Activated CD4-positive, alpha-beta T cell treated with anti-CD3 and anti-CD28 coated beads, Interleukin-2, amount 50 U/mL, for 24 hours (primary cell): ENCODE measurements at regions not wholly inside any gene's neighbourhood (a gene's known extent, or its start where the extent isn't known, plus 50 kb on each side); places are given as distances from the start of the nearest gene placed in this dataset.
"Not testable (repeated sequence)": the region's sequence is repeated elsewhere in the genome, so short reads cannot be mapped to it uniquely, and the experiment has no call there.

Source experiments
- DNase-seq, 2 donors: peaks; one replicate each; pipeline ENCODE4 v3.0.0-alpha.2; 2020; ENCODE audit warnings: low read depth in 1 of 2, low spot score in 1 of 2

GRCh38 chr12:89191597-89191996, 160.7 kb downstream of the DUSP6 start:
- DNase-seq, result not testable (repeated sequence)

- DNase-seq, result no peak
Measured at GRCh38 chr12:89189448-89189847, 162.9 kb downstream of the DUSP6 start.

- DNase-seq, result no peak
Measured at GRCh38 chr12:89187507-89187906, 164.8 kb downstream of the DUSP6 start.

- DNase-seq, result no peak
Measured at GRCh38 chr12:89185889-89186288, 166.4 kb downstream of the DUSP6 start.

DNA sequence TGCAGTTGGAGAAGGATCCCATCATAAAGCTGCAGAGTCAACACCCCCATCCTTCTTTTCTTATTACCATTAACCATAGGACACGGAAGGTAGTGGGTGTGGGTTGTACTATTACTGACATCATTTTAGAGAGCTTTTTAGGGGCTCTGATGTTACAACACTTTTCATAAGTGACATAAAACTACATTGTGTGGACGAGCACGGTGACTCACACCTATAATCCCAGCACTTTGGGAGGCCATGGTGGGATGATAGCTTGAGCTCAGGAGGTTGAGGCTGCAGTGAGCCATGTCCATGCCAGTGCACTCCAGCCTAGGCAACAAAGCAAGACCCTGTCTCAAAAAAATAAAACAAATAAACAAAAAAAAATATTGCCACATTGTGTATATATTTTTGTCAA, 167.1 kb downstream of the DUSP6 start:
- DNase-seq, result no peak

DNA sequence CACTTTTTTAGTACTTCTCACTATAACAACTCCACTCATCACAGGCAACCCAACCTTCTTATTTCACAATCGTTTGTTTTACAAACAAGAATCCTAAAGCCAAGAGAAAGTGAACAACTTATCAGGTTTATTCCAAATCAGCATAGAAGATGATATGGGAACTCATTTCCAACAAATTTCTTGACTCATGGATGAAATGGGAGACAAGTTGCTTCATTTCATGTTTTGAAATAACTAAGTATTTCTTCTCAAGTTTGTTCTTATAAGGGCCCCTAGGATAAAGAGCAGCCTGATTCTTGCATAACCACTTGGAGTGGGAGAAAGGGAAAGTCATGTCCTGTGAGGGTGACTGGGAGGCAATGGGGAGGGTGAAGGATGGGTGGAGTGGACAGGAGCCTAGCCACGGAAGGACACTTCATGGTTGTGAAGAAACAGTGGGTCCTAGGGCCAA, 168.3 kb downstream of the DUSP6 start:
- DNase-seq, result no peak

- DNase-seq, result no peak
Measured at GRCh38 chr12:89181271-89181920, 170.9 kb downstream of the DUSP6 start.

GRCh38 chr12:89180496-89180895, 171.8 kb downstream of the DUSP6 start:
- no peak for DNase-seq

GRCh38 chr12:89179983-89180382, 172.3 kb downstream of the DUSP6 start:
- DNase-seq, result no peak

GRCh38 chr12:89179245-89179644, 173.1 kb downstream of the DUSP6 start:
- no peak for DNase-seq

DNA sequence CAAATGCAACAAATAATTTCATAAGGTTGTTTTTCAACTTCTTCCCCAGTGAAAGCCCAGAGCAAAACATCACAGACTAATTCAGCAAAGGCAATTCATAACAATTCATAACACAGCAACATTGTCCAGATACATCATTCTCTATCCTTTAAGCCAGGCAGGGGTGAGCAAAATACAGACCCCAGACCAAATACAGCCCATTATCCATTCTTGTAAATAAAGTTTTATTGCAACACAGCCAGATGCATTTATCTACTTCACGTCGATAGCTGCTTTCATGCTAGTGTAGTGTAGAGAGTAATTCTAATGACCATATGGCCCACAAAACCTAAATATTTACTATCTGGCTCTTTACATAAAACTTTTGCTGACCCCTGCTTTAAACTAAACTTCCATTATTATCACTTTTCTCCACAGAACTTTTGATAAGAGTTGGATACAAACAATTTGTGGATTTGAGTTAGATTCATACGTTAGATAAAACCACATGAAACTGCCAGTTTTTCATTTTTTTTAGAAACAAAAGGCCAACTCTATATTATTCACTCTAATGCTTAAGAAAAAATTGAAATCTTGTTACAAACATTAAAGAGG, 174.4 kb downstream of the DUSP6 start:
- no peak for DNase-seq

DNA sequence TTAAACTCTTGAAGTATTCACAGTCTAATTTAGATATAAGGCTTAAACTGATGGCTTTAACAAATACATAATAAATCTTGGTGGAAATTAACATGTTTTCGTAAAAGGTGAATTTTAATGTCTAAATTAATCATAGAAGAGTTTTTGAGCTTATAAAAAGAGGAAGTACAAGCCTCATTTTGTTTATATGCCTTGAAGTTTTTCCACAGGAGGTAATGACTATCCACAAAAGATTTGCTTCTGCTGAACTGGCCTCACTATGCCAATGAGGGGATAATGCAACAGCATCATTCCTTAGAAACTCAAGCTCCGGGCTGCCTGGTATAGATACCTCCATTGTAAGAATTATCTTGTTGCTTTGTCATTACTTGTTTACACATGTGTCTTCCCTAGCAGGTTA, 175.6 kb downstream of the DUSP6 start:
- no peak for DNase-seq

- DNase-seq, result no peak
Measured at GRCh38 chr12:89173678-89174077, 178.6 kb downstream of the DUSP6 start.

GRCh38 chr12:89173096-89173495, 179.2 kb downstream of the DUSP6 start:
- DNase-seq, result no peak

DNA sequence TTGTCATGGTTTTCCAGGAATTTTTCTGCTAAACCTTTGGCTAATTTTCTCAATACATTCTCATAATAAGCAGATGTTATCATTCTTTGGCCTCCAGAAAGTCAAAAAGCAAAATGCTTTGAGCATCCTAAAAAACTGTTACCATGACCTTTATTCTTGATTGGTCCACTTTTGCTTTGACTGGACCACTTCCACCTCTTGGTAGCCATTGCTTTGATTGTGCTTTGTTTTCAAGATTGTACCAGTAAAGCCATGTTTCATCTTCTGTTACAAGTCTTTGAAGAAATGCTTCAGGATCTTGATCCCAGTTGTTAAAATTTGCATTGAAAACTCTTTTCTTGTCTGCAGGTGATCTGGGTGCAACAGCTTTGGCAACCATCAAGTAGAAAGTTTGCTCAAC, 180.1 kb downstream of the DUSP6 start:
- no peak for DNase-seq

GRCh38 chr12:89169321-89169720, 183.0 kb downstream of the DUSP6 start:
- DNase-seq, result no peak

DNA sequence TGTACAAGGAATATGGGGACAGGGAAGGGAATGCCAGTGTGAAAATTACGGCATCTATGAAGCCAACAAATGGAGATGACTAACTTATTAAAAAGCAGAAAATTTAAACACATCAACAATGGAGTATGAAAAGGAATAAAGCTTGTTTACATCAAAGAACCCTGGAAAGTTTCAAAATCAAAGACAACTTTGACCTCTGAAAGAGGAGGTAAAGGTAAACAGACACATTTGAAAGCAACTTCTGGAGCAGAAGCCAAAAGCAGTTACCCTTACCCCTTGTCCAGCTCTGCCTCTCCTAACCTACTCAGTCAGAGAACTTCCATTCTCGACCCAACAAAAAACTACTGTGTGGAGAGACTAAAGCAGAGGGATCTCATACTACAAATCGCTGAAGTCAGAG, 184.3 kb downstream of the DUSP6 start:
- no peak for DNase-seq

GRCh38 chr12:89166525-89166934, 185.8 kb downstream of the DUSP6 start:
- DNase-seq, result no peak

- DNase-seq, result no peak
Measured at GRCh38 chr12:89166121-89166520, 186.2 kb downstream of the DUSP6 start.

GRCh38 chr12:89165703-89166102, 186.6 kb downstream of the DUSP6 start:
- no peak for DNase-seq

DNA sequence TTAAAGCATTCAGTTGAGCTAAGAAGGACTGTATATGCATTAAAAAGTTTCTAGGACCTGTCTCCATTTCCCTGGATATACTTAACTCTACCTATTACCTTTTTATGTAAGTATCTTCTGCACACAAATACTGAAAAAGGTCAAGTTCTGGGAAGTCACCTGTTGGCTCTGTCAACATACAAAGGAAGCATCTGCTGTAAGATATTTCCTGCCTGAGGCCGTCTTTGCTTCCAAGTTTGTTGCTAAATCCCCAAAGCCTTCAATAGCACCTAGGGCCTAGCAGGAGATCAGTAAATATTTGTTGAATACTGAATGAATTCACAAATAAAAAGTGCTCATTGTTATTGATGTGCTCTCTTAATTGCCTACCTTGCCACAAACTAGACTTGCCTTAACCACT, 188.4 kb downstream of the DUSP6 start:
- no peak for DNase-seq

- DNase-seq, result peak; percentile 28 to 59
Measured at GRCh38 chr12:89162589-89163261, 189.6 kb downstream of the DUSP6 start.

GRCh38 chr12:89161557-89161956, 190.7 kb downstream of the DUSP6 start:
- no peak for DNase-seq
